HG02970 (cell line): ENCODE measurements at regions not wholly inside any gene's neighbourhood (a gene's known extent, or its start where the extent isn't known, plus 50 kb on each side); places are given as distances from the start of the nearest gene placed in this dataset.

ENCODE experiments used
- ATAC-seq: cut with Tn5 transposase; IDR thresholded peaks from one replicate; pipeline ENCODE4 v1.9.1; 2021; ENCODE audit warnings: mild to moderate bottlenecking, moderate library complexity, moderate number of reproducible peaks; ENCODE audit not compliant: unreplicated experiment, low FRiP score

DNA sequence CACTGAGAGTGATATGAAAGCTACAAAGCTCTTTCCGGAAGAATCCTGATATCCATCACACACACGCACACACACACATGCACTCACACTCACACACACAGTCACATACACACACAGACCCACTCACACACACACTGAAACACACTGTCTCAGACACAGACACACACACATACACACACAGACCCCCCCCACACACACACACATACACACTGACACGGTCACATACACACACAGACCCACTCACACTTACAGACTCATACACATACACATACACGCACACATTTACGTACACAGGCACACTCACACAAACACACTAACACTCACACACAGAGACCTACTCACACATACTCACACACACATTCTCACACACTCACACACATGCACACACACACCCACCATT is 58.6 kb downstream of the LIG4 start:
- no peak for ATAC-seq

- no peak for ATAC-seq
These were observed 59.9 kb downstream of the LIG4 start for GRCh38 chr13:108155185-108156106.

- no peak for ATAC-seq
These were observed 60.9 kb downstream of the LIG4 start for GRCh38 chr13:108154421-108154858.

- no peak for ATAC-seq
These were observed 68.7 kb downstream of the LIG4 start for GRCh38 chr13:108146642-108147041.

DNA sequence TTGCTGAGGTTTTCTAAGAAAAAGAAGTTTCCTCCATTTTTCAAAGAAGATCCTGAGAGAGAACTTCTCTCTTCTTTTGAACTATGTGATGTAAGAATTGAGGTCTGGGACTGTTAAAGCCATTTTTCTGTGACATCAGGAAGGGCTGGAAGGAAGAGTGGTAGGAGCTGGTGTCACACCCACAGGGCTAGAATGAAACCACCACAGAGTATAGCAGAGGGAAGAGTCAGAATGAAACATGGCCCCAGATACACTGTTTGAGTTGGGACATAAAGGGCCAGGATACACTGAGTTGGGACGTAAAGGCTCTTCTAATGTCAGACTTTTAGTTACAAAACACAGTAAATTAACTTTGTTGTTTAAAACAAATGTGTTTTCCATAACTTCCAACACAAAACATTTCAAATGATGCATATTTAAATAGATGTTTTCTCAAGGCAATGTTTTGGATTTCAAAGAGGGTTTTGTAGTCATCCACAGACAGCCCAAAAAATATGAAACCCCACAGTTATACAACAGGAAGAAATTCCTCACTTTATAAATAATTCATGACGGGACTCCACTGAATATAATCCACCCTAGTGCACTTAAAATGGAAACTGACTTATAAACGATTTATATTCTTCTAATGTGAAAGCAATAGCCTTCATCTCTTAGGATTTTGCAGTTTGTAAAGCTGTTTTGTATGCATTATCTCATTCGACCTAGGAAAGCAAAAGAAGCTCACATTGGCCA is 72.5 kb downstream of the LIG4 start:
- ATAC-seq = no peak

DNA sequence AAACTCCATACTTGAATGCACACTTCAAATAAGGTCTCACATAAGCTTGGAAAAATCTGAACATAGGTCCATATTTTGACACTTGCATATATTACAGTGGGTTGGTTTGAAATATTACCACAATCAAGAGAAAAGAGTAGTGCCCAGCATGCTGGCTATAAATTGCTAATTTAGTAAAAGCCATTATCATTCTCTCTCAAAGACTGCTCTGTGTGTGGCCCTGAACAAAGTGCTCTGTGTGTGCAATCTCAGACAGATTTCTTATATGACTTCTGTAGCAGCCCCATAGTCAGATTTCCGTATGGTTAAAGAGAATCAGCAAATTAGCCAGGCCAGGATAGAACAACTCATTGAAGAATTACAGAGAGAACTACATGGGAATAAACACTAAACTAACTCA is 78.2 kb downstream of the LIG4 start:
- ATAC-seq = no peak

GRCh38 chr13:108127406-108127805 is 87.9 kb downstream of the LIG4 start:
- ATAC-seq = no peak

DNA sequence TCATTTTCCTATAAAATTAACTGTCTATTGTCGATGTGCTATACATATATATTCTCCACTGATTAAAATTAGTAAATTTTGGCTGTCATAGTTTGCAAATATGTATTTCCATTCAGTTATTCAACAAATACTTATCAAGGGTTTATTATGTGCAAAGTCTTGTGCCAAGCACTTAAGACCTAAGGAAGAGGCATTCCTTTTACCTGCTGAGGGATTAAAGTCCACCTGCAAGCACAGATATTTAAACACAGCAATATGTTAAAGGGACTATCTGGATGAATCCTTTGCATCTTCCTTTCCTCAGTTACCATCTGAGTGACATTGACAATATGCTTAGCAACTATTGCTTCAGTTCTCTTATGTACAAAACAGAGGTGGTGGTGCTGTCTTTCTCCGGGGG is 89.3 kb downstream of the LIG4 start:
- ATAC-seq = no peak

- no peak for ATAC-seq
These were observed 93.9 kb downstream of the LIG4 start for GRCh38 chr13:108121406-108121805.

GRCh38 chr13:108120856-108121255 is 94.5 kb downstream of the LIG4 start:
- ATAC-seq = no peak

- no peak for ATAC-seq
These were observed 95.0 kb downstream of the LIG4 start for GRCh38 chr13:108120302-108120701.

DNA sequence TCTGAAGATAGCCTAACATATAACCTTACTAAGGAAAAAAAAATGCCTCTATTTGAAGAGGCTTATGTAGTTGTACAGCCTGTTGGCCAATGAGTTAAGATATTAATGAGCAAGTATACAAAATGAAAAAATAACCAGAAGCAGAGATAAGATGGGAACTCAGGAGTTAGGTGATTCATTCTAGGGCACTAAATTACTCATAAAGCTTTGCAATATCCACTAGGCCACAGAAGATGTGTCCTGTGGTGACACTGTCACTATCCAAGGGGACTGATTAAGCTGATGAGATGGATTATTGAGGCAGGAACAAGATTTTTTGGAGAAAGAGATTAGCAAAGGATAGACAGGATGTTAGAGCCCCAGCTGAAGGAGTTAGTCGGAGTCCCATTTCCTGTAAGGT is 99.6 kb downstream of the LIG4 start:
- ATAC-seq = no peak

DNA sequence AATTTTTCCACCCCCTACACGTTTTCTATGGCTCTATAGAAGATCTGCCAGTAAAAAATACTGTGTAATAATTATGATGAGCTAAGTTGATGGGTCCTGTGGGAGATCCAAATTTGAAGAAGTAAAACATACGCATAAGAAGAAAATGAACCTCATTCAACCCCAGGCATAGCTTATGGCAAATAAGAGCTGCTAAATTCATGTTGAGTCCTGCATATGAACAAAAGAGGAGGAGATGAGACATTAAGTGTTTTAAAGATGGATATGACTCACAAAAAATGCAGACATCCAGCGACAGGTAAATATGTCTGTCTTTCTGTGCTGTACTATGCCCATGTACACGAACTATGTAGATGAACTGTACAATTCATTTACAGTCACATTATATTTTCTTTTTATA is 101.9 kb downstream of the LIG4 start:
- no peak for ATAC-seq

DNA sequence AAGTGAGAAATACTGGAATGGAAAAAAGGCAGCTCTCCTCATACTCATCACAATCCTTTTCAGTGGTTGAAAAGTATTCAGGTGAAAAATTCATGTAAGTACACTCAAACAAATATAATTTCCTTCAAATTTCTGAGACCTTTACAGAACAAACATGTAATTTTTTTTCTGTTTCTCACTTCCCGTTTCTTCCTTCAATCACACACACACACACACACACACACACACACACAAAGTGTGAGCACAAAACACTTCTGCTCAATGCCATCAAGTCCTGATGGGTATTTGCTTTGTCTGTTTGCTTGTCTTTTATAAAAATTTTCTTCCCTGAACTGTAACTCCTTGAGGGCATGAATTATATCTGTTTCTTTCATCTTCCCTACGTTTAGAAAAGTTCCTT is 110.6 kb downstream of the LIG4 start:
- no peak for ATAC-seq

GRCh38 chr13:108102771-108103170 is 112.6 kb downstream of the LIG4 start:
- no peak for ATAC-seq

DNA sequence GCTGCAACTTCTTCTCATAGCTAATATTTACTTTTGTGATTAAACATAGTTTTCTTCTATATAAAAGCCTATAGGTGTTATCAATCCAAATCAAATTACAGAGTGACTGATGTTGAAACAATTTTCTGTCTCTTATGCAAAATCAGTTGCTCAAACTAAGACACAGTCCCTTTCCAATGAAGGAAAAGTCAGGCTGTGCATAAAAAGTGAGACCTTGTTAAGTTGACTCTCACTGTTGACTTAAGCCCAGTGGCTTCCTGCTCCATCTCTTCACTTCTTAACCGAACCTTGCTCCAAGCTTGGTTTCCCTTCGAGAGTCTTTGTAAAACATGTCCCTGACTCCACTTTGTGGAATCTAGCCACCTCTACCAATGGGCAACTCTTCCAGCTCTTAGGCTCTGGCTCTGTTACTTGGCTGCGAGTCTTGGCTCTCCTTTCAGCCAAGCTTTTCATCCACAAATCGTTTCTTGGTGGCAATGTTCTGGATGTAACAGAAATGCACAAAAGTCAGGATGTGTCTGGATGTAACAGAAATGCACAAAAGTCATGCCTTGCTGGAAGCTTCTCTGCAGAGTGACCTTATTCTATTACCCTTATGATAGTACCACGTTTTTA is 118.9 kb downstream of the LIG4 start:
- no peak for ATAC-seq

DNA sequence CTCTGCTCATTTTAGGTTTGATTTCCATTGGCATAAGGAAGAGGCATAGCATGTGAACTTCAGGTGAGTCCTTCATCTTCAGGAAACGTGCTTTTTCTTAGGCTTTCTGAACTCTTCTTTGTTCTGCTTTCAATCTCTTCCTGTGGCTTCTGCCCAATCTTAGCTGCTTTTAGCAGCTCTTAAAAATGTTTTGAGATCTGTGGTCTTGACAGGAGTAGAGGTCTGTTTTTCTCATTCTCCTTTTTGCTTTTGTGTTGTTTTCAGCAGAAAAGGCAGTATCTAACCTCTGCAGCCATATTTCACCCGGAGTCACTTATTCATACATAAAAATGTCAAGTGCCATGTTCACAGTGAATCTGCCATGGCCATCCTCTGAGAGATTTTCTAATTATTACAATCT is 120.3 kb downstream of the LIG4 start:
- no peak for ATAC-seq

DNA sequence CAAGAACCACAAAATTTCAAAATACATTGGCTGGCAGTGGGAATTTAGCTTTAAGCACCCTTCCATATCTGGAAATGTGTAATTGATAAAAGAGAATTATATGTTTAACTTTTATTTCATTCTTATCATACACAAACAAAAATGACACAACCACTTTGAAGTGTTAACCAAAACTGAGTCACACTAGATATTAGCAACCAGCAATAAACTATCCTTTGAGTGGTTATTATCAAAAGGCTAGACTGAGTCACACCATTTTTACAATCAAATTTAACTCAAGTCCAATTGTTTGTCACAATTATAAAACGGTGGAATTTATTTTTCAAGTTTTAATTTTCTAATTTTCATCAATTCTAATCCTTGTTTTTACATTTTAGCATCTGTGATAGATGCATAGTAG is 121.7 kb downstream of the LIG4 start:
- ATAC-seq = no peak

DNA sequence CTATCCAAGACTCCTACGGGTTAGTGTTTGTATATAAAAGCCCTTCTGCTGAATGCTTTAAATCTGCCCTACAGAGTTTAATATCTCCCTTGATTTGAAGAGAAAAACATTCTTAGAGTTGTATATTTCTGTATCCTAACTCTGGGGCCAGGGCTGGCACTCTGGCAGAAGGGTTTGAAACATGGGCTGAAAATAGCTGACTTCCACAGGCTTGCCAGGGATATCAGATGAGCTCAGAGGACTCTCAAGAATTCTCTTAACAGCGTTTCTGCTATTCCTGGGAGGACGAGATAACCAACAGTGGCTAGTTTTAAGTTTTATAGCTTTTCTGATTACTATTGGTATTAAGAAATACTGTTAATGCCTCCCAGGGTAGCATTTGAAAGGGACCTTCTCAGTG is 127.5 kb downstream of the LIG4 start:
- no peak for ATAC-seq

DNA sequence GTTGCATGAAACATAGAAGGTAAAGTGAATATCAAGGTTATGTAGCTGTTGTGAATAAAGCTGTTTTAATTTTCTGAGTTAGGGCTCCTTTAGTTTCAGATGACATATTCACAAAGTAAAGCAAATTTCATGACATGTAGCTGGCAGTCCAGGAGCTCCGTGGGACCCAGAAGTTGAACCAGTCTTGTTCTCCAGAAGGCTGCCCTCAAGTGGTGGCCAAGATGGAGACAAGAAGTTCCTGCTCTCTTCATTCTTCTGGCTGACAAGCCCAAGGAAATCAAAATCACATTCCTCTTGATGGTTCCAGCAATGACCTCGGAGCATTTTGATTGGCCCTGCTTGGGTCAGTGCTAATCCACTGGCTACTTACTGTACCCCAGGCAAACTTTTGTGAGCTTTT is 128.7 kb downstream of the LIG4 start:
- no peak for ATAC-seq

GRCh38 chr13:108084840-108085239 is 130.5 kb downstream of the LIG4 start:
- ATAC-seq = no peak
